ENCODE measurements at regions not wholly inside any gene's neighbourhood (a gene's known extent, or its start where the extent isn't known, plus 50 kb on each side); places are given as distances from the start of the nearest gene placed in this dataset.

DNA sequence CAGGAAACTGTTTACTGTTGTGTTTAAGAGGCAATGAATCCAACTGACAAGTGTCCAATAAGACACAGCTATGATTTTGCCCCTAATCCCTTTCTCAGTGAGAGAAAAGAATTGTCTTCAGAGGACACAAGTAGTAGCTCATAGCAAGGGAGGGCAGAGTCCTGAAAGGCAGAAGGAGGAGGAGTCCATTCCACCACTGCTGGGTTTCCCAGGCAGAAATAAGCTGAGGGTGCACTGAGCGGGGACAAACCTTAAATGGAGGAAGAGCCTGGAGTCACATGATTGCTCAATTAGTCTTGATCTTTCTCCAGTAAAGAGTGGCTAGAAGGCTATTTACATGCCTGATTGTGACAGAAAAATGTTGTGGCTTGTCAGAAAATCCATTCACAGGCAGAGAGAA lies 573.8 kb downstream of the POM121L12 start:
- no peaks in the 10 kb centered on the region for H3K27me3 ChIP-seq (ENCODE audit: control insufficient read depth in 2 of 2, insufficient read depth in 2 of 2, low read length in 2 of 2)
- H3K9me1 ChIP-seq (replicated peaks; ENCODE audit: control insufficient read depth, extremely low read depth, insufficient read depth, low read length), result no peaks in the 10 kb centered on the region
- CTCF ChIA-PET, result no interaction called here
- POLR2A ChIA-PET, result no interaction called here
- no peaks in the 10 kb centered on the region for H3K36me3 ChIP-seq (ENCODE audit: control insufficient read depth in 2 of 2, extremely low read depth in 1 of 2, insufficient read depth in 2 of 2, low read length in 2 of 2)
- H3K4me3 ChIP-seq (replicated peaks in 1 of 3; ENCODE audit: insufficient read depth in 1 of 3, low read depth in 1 of 3, low read length in 3 of 3), result no peak overlapping the region
- no peak for TF ChIP-seq POLR2A (IDR thresholded peaks at IDR 0.05; ENCODE audit: low read depth, low read length)
- TF ChIP-seq EZH2 (IDR thresholded peaks at IDR 0.05; ENCODE audit: borderline replicate concordance, low read depth, low read length, severe bottlenecking), result no peak
- H3K4me1 ChIP-seq (ENCODE audit: control insufficient read depth, extremely low read depth, insufficient read depth, low read length), result peaks cover 12% of the 10 kb centered on the region
- BruUV-seq (replicated peaks), result no TSS peak
- no peaks in the 10 kb centered on the region for H3K9me3 ChIP-seq (replicated peaks; ENCODE audit: control insufficient read depth, insufficient read depth, low read length)
- no peaks in the 10 kb centered on the region for H3K79me2 ChIP-seq (ENCODE audit: control insufficient read depth, insufficient read depth, low read length)
- H3K4me2 ChIP-seq (ENCODE audit: insufficient read depth, low read length), result no peak overlapping the region
- DNase-seq (ENCODE audit: low read depth, low spot score) (no peak), FAIRE-seq (no peak)
- H3K9ac ChIP-seq (replicated peaks; ENCODE audit: extremely low read depth, insufficient read depth, low read length), result no peak overlapping the region
- H4K20me1 ChIP-seq (replicated peaks; ENCODE audit: control insufficient read depth, extremely low read depth, insufficient read depth, low read length), result no peaks in the 10 kb centered on the region
- dilution Hi-C loops (cut with MboI; ENCODE audit: extremely low pct_ligation_motif_present, low sequenced_read_pairs), result no loop called here
- intact Hi-C loops (cut with micrococcal nuclease), result no loop called here
- H3K27ac ChIP-seq (ENCODE audit: insufficient read depth, low read depth, low read length), result no peak overlapping the region
- no peak overlapping the region for H2AFZ ChIP-seq (ENCODE audit: low read depth, low read length)

DNA sequence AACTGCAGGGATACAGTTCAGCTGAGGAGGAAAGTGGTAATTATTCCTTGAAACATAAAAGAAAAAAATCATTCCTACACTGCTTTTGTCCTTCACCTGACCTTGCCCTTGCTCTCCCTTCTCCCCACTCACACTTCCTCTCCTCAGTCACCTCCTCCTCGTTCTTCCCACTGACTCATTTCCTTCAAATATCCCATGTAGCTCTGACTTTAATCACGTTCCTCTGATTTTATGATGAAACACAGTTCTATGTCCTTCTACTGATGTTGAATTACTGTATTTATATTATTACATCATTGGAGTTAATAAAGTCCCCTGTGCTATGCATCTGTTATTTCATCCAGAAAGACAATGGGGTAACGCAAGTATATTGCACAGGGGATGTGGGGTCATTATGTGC lies 575.6 kb downstream of the POM121L12 start:
- DNase-seq (ENCODE audit: low read depth, low spot score) (peak; percentile 91), FAIRE-seq (no peak)
- TF ChIP-seq POLR2AphosphoS5 (IDR thresholded peaks at IDR 0.05; ENCODE audit: insufficient read depth, low read depth, low read length) (peak; percentile 18), JUN (IDR thresholded peaks at IDR 0.05; ENCODE audit: borderline replicate concordance, insufficient read depth, insufficient read length, low read depth) (peak; percentile 73)
- TF ChIP-seq, protein P1, sequence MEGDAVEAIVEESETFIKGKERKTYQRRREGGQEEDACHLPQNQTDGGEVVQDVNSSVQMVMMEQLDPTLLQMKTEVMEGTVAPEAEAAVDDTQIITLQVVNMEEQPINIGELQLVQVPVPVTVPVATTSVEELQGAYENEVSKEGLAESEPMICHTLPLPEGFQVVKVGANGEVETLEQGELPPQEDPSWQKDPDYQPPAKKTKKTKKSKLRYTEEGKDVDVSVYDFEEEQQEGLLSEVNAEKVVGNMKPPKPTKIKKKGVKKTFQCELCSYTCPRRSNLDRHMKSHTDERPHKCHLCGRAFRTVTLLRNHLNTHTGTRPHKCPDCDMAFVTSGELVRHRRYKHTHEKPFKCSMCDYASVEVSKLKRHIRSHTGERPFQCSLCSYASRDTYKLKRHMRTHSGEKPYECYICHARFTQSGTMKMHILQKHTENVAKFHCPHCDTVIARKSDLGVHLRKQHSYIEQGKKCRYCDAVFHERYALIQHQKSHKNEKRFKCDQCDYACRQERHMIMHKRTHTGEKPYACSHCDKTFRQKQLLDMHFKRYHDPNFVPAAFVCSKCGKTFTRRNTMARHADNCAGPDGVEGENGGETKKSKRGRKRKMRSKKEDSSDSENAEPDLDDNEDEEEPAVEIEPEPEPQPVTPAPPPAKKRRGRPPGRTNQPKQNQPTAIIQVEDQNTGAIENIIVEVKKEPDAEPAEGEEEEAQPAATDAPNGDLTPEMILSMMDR (IDR thresholded peaks at IDR 0.05; ENCODE audit: extremely low read depth in 1 of 2, insufficient read depth in 1 of 2, low read depth in 1 of 2, low read length in 2 of 2), result no peak
- no peaks in the 10 kb centered on the region for H3K79me2 ChIP-seq (ENCODE audit: control insufficient read depth, insufficient read depth, low read length)
- no peak overlapping the region for H2AFZ ChIP-seq (ENCODE audit: low read depth, low read length)
- intact Hi-C loops (cut with micrococcal nuclease), result loop anchor here (1.0 kb wide), 1 partner anchor 15 kb away; no protein-coding TSS in a partner anchor
- no peaks in the 10 kb centered on the region for H3K9me1 ChIP-seq (replicated peaks; ENCODE audit: control insufficient read depth, extremely low read depth, insufficient read depth, low read length)
- no TSS peak for BruUV-seq (replicated peaks)
- H3K4me2 ChIP-seq (ENCODE audit: insufficient read depth, low read length), result peak overlapping the region; percentile 51
- ChIA-PET POLR2A (no interaction called here), CTCF (no interaction called here)
- H3K36me3 ChIP-seq (ENCODE audit: control insufficient read depth in 2 of 2, extremely low read depth in 1 of 2, insufficient read depth in 2 of 2, low read length in 2 of 2), result no peaks in the 10 kb centered on the region
- H3K27me3 ChIP-seq (ENCODE audit: control insufficient read depth in 2 of 2, insufficient read depth in 2 of 2, low read length in 2 of 2), result no peaks in the 10 kb centered on the region
- no peaks in the 10 kb centered on the region for H3K9me3 ChIP-seq (replicated peaks; ENCODE audit: control insufficient read depth, insufficient read depth, low read length)
- H3K4me1 ChIP-seq (ENCODE audit: control insufficient read depth, extremely low read depth, insufficient read depth, low read length), result peaks cover 12% of the 10 kb centered on the region
- no peaks in the 10 kb centered on the region for H4K20me1 ChIP-seq (replicated peaks; ENCODE audit: control insufficient read depth, extremely low read depth, insufficient read depth, low read length)
- peak overlapping the region; percentile 46 for H3K27ac ChIP-seq (ENCODE audit: insufficient read depth, low read depth, low read length)
- H3K4me3 ChIP-seq (replicated peaks in 1 of 3; ENCODE audit: insufficient read depth in 1 of 3, low read depth in 1 of 3, low read length in 3 of 3), result no peak overlapping the region
- H3K9ac ChIP-seq (replicated peaks; ENCODE audit: extremely low read depth, insufficient read depth, low read length), result no peak overlapping the region
- dilution Hi-C loops (cut with MboI; ENCODE audit: extremely low pct_ligation_motif_present, low sequenced_read_pairs), result no loop called here

All from endothelial cell of umbilical vein (primary cell).